HL-60 (cell line): ENCODE measurements at regions not wholly inside any gene's neighbourhood (a gene's known extent, or its start where the extent isn't known, plus 50 kb on each side); places are given as distances from the start of the nearest gene placed in this dataset.

Source experiments
- CTCF ChIP-seq: IDR thresholded peaks from one replicate; pipeline ENCODE4 v1.5.1; 2011; ENCODE audit warnings: low read length, control low read depth, inconsistent platforms; ENCODE audit not compliant: insufficient read depth
- GABPA ChIP-seq: IDR thresholded peaks from 2 replicates; pipeline ENCODE4 v1.6.1; 2012; ENCODE audit warnings: low read depth
- POLR2AphosphoS5 ChIP-seq: IDR thresholded peaks from 2 replicates; pipeline ENCODE4 v1.6.1; 2012; ENCODE audit warnings: low read depth
- REST ChIP-seq: IDR thresholded peaks from 2 replicates; pipeline ENCODE4 v1.6.1; 2012; ENCODE audit warnings: low read depth; ENCODE audit not compliant: insufficient replicate concordance

DNA sequence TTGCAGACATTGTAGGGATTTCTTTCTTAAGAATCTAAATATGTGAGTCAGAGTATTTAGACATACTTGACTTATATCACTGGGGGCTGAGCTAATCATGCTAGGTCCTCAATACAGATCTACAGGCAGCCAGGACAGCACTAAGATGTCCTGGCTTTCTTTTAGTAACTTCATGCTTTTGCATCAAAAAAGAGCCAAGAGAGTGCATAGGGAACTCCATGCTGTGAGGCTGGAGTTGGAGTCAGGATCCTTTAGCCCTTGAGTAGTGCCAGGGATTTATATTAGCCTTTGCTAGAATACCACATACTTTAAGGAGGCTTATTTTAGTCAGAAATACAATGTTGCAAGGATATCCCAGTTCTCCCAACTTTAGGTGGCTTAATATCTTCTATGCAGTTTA lies 289.7 kb downstream of the CCDC85A start:
- TF ChIP-seq GABPA (no peak), CTCF (no peak), REST (no peak), POLR2AphosphoS5 (no peak)
